ENCODE measurements at regions not wholly inside any gene's neighbourhood (a gene's known extent, or its start where the extent isn't known, plus 50 kb on each side); places are given as distances from the start of the nearest gene placed in this dataset.

DNA sequence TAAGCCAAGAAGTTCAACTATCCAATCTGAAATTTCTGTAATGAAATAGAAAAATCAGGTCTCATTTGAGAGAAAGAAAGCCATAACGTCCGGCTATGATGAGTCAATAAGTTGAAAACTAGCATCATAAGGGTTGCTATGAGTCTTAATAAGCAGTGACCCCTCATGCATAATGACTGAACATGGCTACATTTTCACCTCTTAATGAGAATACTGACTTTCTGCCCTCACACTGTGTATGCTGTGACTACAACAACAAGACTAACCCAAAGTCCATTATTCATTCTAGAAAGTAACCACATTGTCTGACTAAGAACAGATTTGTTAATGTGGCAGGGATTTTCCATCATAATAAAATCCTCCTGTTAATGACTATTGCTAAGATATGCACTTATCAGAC is 884.0 kb upstream of the CADM2 start:
- TF ChIP-seq POLR2A (IDR thresholded peaks at IDR 0.05) (no peak), CTCF (IDR thresholded peaks at IDR 0.05) (no peak), POLR2AphosphoS5 (IDR thresholded peaks at IDR 0.05) (no peak)

Data from prostate gland (tissue), 2 donors.